Neural cell (in vitro differentiated cells): ENCODE measurements at regions not wholly inside any gene's neighbourhood (a gene's known extent, or its start where the extent isn't known, plus 50 kb on each side); places are given as distances from the start of the nearest gene placed in this dataset.

ENCODE experiments used
- EZH2 ChIP-seq: fragments of 200-600, 300-800 bp; shearing (Covaris generic), sonication (generic); IDR thresholded peaks from 2 replicates; pipeline ENCODE4 v1.6.1; 2014; ENCODE audit warnings: antibody characterized with exemption, low read length, borderline replicate concordance, mild to moderate bottlenecking; ENCODE audit not compliant: insufficient read depth, poor library complexity, severe bottlenecking
- POLR2AphosphoS5 ChIP-seq: IDR thresholded peaks from 2 replicates; pipeline ENCODE4 v1.6.1; 2012
- RAD21 ChIP-seq: fragments of 450-650 bp; conservative IDR thresholded peaks from 2 replicates; pipeline ENCODE4 v1.6.1; 2014; ENCODE audit warnings: antibody characterized with exemption, mild to moderate bottlenecking, moderate library complexity
- TF ChIP-seq, protein P1 (sequence below): fragments of 450-650 bp; IDR thresholded peaks from 2 replicates; pipeline ENCODE4 v1.5.1; 2014; ENCODE audit warnings: antibody characterized with exemption, mild to moderate bottlenecking, moderate library complexity; ENCODE audit not compliant: poor library complexity, severe bottlenecking
- TF ChIP-seq, protein P2 (sequence below): IDR thresholded peaks from 2 replicates; pipeline ENCODE4 v1.6.1; 2012; ENCODE audit warnings: borderline replicate concordance

DNA sequence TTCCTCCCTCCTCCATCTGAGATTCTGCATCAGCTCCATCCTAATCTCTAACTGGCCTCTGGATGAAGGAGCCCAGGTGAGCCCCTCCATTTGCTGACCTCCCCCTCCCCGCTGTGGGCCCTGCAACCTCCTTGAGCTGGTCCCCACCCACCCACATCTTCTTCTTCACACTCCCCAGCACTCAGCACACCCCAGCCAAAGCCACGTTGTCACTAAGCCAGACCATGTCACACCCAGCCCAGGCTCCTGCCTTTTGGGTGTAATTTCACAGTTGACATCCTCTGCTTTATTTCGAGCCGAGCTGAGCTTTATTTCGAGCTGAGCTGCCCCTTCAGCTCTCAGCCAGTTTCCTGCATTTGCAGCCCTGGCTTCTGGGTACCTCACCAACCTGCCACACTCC is 282.7 kb upstream of the TNRC6C start:
- TF ChIP-seq POLR2AphosphoS5 (no peak), EZH2 (no peak), RAD21 (no peak)
- TF ChIP-seq, protein P1, sequence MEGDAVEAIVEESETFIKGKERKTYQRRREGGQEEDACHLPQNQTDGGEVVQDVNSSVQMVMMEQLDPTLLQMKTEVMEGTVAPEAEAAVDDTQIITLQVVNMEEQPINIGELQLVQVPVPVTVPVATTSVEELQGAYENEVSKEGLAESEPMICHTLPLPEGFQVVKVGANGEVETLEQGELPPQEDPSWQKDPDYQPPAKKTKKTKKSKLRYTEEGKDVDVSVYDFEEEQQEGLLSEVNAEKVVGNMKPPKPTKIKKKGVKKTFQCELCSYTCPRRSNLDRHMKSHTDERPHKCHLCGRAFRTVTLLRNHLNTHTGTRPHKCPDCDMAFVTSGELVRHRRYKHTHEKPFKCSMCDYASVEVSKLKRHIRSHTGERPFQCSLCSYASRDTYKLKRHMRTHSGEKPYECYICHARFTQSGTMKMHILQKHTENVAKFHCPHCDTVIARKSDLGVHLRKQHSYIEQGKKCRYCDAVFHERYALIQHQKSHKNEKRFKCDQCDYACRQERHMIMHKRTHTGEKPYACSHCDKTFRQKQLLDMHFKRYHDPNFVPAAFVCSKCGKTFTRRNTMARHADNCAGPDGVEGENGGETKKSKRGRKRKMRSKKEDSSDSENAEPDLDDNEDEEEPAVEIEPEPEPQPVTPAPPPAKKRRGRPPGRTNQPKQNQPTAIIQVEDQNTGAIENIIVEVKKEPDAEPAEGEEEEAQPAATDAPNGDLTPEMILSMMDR: no peak
- TF ChIP-seq, protein P2, sequence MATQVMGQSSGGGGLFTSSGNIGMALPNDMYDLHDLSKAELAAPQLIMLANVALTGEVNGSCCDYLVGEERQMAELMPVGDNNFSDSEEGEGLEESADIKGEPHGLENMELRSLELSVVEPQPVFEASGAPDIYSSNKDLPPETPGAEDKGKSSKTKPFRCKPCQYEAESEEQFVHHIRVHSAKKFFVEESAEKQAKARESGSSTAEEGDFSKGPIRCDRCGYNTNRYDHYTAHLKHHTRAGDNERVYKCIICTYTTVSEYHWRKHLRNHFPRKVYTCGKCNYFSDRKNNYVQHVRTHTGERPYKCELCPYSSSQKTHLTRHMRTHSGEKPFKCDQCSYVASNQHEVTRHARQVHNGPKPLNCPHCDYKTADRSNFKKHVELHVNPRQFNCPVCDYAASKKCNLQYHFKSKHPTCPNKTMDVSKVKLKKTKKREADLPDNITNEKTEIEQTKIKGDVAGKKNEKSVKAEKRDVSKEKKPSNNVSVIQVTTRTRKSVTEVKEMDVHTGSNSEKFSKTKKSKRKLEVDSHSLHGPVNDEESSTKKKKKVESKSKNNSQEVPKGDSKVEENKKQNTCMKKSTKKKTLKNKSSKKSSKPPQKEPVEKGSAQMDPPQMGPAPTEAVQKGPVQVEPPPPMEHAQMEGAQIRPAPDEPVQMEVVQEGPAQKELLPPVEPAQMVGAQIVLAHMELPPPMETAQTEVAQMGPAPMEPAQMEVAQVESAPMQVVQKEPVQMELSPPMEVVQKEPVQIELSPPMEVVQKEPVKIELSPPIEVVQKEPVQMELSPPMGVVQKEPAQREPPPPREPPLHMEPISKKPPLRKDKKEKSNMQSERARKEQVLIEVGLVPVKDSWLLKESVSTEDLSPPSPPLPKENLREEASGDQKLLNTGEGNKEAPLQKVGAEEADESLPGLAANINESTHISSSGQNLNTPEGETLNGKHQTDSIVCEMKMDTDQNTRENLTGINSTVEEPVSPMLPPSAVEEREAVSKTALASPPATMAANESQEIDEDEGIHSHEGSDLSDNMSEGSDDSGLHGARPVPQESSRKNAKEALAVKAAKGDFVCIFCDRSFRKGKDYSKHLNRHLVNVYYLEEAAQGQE: no peak
